Activated B cell treated with CpG ODN at 0.5 μM for 24 hours (primary cell): ENCODE measurements at regions not wholly inside any gene's neighbourhood (a gene's known extent, or its start where the extent isn't known, plus 50 kb on each side); places are given as distances from the start of the nearest gene placed in this dataset.

Experiments used
- ATAC-seq: fragments of 200-7000 bp; cut with Tn5 transposase; one replicate; pipeline ENCODE4 v1.10.0; 2021; ENCODE audit warnings: low read depth, mild to moderate bottlenecking, moderate library complexity
- CTCF ChIA-PET: fragments of 350-600 bp; sonication (Branson Sonifier 250); formaldehyde crosslinking; loops from one replicate; lab custom pipeline; 2021; ENCODE audit warnings: antibody characterized with exemption; lab: Charles Lee
- POLR2A ChIA-PET: fragments of 350-600 bp; sonication (Branson Sonifier 250); formaldehyde crosslinking; loops from one replicate; lab custom pipeline; 2021; ENCODE audit warnings: antibody characterized with exemption; lab: Charles Lee
- DNase-seq: peaks from one replicate; pipeline ENCODE4 v3.0.0; 2022
- H3K27ac Mint-ChIP-seq: one replicate; pipeline ENCODE4 v1.8.0; 2020; ENCODE audit warnings: mixed read lengths
- H3K27me3 Mint-ChIP-seq: one replicate; pipeline ENCODE4 v1.8.0; 2021; ENCODE audit warnings: mixed read lengths
- H3K36me3 Mint-ChIP-seq: one replicate; pipeline ENCODE4 v1.8.0; 2021; ENCODE audit warnings: low read depth, mixed read lengths
- H3K4me1 Mint-ChIP-seq: one replicate; pipeline ENCODE4 v1.8.0; 2021; ENCODE audit warnings: mixed read lengths
- H3K4me3 Mint-ChIP-seq: one replicate; pipeline ENCODE4 v1.8.0; 2020; ENCODE audit warnings: mild to moderate bottlenecking, mixed read lengths
- H3K9me3 Mint-ChIP-seq: one replicate; pipeline ENCODE4 v1.8.0; 2020; ENCODE audit warnings: mixed read lengths
- CTCF ChIP-seq: fragments of 200-600 bp; IDR thresholded peaks from one replicate; pipeline ENCODE4 v1.8.0; 2022; ENCODE audit warnings: antibody characterized with exemption, mild to moderate bottlenecking
- intact Hi-C: fragments of 100-400 bp; cut with micrococcal nuclease; formaldehyde crosslinking; loops from one replicate; pipeline ENCODE4 v1.15.1; 2024

GRCh38 chr15:97745481-97746071, 214.9 kb upstream of the ARRDC4 start:
- no peak for DNase-seq
- no peaks in the 10 kb centered on the region for H3K9me3 Mint-ChIP-seq
- TF ChIP-seq CTCF: no peak
- no peaks in the 10 kb centered on the region for H3K27me3 Mint-ChIP-seq
- H3K36me3 Mint-ChIP-seq: no peaks in the 10 kb centered on the region
- no peak overlapping the region for H3K4me3 Mint-ChIP-seq
- no peaks in the 10 kb centered on the region for H3K4me1 Mint-ChIP-seq
- intact Hi-C loops: no loop called here
- POLR2A ChIA-PET: no interaction called here
- H3K27ac Mint-ChIP-seq: no peak overlapping the region
- no peak for ATAC-seq
- CTCF ChIA-PET: no interaction called here

- Mint-ChIP-seq H3K9me3 (no peaks in the 10 kb centered on the region), H3K27me3 (no peaks in the 10 kb centered on the region), H3K4me1 (no peaks in the 10 kb centered on the region), H3K36me3 (no peaks in the 10 kb centered on the region), H3K27ac (no peak overlapping the region), H3K4me3 (no peak overlapping the region)
- POLR2A ChIA-PET: no interaction called here
- no peak for TF ChIP-seq CTCF
- intact Hi-C loops: no loop called here
- CTCF ChIA-PET: interaction anchor here (0.8 kb wide), 1 partner anchor 10 kb away, joined by 3 read pairs; no protein-coding TSS in a partner anchor
- ATAC-seq: no peak
- DNase-seq: no peak
Observed at GRCh38 chr15:97747342-97747741, 213.2 kb upstream of the ARRDC4 start.

- H3K4me1 Mint-ChIP-seq: no peaks in the 10 kb centered on the region
- DNase-seq (no peak), ATAC-seq (no peak)
- no peaks in the 10 kb centered on the region for H3K9me3 Mint-ChIP-seq
- intact Hi-C loops: no loop called here
- no peaks in the 10 kb centered on the region for H3K27me3 Mint-ChIP-seq
- no peak for TF ChIP-seq CTCF
- ChIA-PET POLR2A (no interaction called here), CTCF (no interaction called here)
- H3K36me3 Mint-ChIP-seq: no peaks in the 10 kb centered on the region
- H3K27ac Mint-ChIP-seq: no peak overlapping the region
- no peak overlapping the region for H3K4me3 Mint-ChIP-seq
Observed at GRCh38 chr15:97748576-97748975, 211.9 kb upstream of the ARRDC4 start.

- TF ChIP-seq CTCF: no peak
- no peak for ATAC-seq
- H3K4me1 Mint-ChIP-seq: no peaks in the 10 kb centered on the region
- H3K9me3 Mint-ChIP-seq: no peaks in the 10 kb centered on the region
- H3K27me3 Mint-ChIP-seq: no peaks in the 10 kb centered on the region
- no peak overlapping the region for H3K27ac Mint-ChIP-seq
- intact Hi-C loops: no loop called here
- H3K36me3 Mint-ChIP-seq: no peaks in the 10 kb centered on the region
- H3K4me3 Mint-ChIP-seq: no peak overlapping the region
- no peak for DNase-seq
- ChIA-PET POLR2A (no interaction called here), CTCF (no interaction called here)
Observed at GRCh38 chr15:97750060-97750459, 210.4 kb upstream of the ARRDC4 start.

- no peaks in the 10 kb centered on the region for H3K9me3 Mint-ChIP-seq
- no peak overlapping the region for H3K27ac Mint-ChIP-seq
- no peaks in the 10 kb centered on the region for H3K4me1 Mint-ChIP-seq
- no peak for TF ChIP-seq CTCF
- ChIA-PET CTCF (no interaction called here), POLR2A (no interaction called here)
- no peak overlapping the region for H3K4me3 Mint-ChIP-seq
- ATAC-seq (no peak), DNase-seq (no peak)
- no peaks in the 10 kb centered on the region for H3K36me3 Mint-ChIP-seq
- intact Hi-C loops: no loop called here
- H3K27me3 Mint-ChIP-seq: no peaks in the 10 kb centered on the region
Observed at GRCh38 chr15:97755726-97756125, 204.8 kb upstream of the ARRDC4 start.
